ENCODE measurements at regions not wholly inside any gene's neighbourhood (a gene's known extent, or its start where the extent isn't known, plus 50 kb on each side); places are given as distances from the start of the nearest gene placed in this dataset.

GRCh38 chr12:33047666-33048065, 151.1 kb upstream of the PKP2 start:
- TF ChIP-seq POLR2A (IDR thresholded peaks at IDR 0.05) (no peak), CTCF (IDR thresholded peaks at IDR 0.05 in 8 of 11, conservative IDR thresholded peaks at IDR 0.05 in 3 of 11) (no peak), POLR2AphosphoS5 (IDR thresholded peaks at IDR 0.05) (no peak)

All from spleen (tissue), 7 donors.